GM18520 (cell line): ENCODE measurements at regions not wholly inside any gene's neighbourhood (a gene's known extent, or its start where the extent isn't known, plus 50 kb on each side); places are given as distances from the start of the nearest gene placed in this dataset.
"Not testable (repeated sequence)": the region's sequence is repeated elsewhere in the genome, so short reads cannot be mapped to it uniquely, and the experiment has no call there.

ENCODE experiments used
- ATAC-seq: cut with Tn5 transposase; IDR thresholded peaks from one replicate; pipeline ENCODE4 v1.9.1; 2021; ENCODE audit not compliant: unreplicated experiment

- no peak for ATAC-seq
Observed at GRCh38 chr2:128606837-128607236, 288.2 kb upstream of the HS6ST1 start.

- no peak for ATAC-seq
Observed at GRCh38 chr2:128607440-128607839, 288.8 kb upstream of the HS6ST1 start.

DNA sequence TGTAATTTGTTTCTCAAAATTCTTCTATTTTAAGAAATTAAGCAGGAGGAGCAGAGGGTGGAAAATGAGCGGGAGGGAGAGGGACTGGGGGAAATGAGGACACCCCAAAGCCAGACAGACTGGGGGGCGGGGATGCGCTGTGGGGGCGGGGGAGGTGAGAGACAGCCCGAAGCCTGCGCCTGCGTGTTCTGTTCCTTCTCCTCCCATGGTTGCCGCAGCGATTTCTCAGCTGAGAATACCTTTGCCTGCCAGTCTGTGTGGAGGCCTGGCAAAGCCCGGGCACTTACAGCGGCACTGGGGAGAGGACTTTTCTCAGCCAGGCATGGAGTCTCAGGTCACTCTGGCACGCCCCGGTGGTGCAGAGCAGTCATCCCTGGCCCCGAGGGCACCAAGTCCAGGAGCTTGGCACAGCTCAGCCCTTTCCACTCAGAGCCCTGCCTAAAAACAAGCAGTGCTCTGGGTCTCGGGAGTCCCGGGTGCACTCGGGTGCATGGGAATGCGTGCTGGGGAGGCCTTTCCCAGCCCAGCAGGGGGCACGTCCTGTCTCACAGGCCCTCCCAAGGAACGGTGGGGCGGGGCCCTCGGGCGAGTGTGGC is 289.3 kb upstream of the HS6ST1 start:
- no peak for ATAC-seq

GRCh38 chr2:128608921-128609880 is 290.5 kb upstream of the HS6ST1 start:
- ATAC-seq, result no peak

- ATAC-seq, result no peak
Observed at GRCh38 chr2:128610496-128610895, 291.8 kb upstream of the HS6ST1 start.

- no peak for ATAC-seq
Observed at GRCh38 chr2:128611421-128612320, 293.0 kb upstream of the HS6ST1 start.

- ATAC-seq, result no peak
Observed at GRCh38 chr2:128612628-128613027, 294.0 kb upstream of the HS6ST1 start.

GRCh38 chr2:128613351-128613750 is 294.7 kb upstream of the HS6ST1 start:
- ATAC-seq, result no peak

- ATAC-seq, result no peak
Observed at GRCh38 chr2:128613876-128614275, 295.2 kb upstream of the HS6ST1 start.

- not testable (repeated sequence) for ATAC-seq
Observed at GRCh38 chr2:128614907-128615306, 296.2 kb upstream of the HS6ST1 start.

DNA sequence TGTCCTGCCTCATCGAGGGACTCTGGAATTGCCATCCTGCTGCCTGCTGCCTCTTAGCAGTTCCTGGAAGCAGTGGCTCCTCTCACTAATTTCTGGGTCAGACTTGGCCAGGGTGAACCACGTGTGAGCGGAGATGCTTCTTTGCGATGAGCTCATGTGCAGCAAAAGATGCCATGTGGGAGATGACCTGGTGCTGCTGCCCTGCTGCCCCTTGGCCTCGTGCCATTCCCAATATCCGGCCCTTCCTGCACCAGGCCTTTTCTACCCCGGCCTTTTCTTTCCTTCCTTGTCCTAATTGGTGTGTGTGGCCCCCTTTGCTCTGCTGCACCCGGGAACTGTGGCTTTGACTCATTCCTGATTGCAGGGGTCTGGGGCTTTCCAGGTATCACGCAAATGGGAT is 296.9 kb upstream of the HS6ST1 start:
- ATAC-seq, result no peak

- ATAC-seq, result no peak
Observed at GRCh38 chr2:128617029-128617590, 298.4 kb upstream of the HS6ST1 start.

DNA sequence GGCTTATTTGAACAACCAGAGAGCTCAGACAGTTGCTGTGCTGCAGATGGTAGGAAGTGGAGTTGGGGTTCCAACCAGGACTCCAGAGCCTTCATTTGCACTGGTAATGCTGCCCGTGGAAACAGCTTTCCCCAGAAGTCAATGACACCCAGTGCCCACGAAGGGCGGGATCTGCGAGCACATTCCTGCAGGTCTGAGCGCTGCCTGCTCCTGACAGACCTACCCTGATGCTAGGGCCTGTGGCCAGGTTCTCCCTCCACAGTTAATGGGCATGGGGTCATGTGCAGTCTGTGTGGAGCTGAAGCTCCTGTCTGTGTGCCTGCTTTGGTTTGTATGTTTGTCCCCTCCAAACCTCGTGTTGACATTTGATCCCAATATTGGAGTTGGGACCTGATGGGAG is 299.0 kb upstream of the HS6ST1 start:
- ATAC-seq, result no peak

- ATAC-seq, result no peak
Observed at GRCh38 chr2:128618642-128619041, 300.0 kb upstream of the HS6ST1 start.

GRCh38 chr2:128619471-128620325 is 301.0 kb upstream of the HS6ST1 start:
- no peak for ATAC-seq

DNA sequence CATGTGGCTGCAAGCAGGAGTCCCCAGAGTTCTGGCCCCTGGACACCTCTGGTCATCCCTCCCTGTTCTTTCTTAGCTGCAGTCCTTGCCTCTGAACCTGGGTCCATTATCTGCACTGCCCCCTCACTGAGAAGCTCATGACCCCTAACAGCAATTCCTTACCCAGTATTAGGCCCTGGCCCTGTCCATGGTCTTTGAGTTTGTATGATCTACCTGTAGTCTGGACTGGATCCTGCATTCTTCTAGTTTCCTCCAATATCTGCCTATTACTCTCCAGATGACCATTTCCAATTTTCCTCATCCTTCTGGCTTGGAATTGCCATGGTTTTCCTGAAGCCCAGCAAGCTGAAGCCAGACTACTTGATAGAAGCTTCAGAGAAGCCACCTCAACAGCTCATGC is 302.4 kb upstream of the HS6ST1 start:
- no peak for ATAC-seq

DNA sequence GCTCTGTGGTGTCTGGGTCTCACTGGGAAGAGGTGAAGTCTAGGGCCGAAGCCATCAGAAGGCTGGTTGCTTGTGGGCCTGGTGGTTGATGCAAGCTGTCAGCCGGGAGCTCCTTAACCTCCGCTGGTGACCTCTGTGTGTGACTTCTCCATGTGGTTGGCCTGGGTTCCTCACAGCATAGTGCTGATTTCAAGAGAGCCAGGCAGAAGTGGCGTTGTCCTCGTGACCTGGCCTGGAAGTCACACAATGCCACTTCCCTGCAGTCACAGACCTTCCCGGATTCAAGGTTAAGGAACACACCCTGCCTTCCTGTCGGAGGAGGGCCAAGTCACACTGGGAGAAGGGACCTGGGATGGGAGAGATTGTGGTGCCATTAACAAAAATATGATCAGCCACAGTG is 303.7 kb upstream of the HS6ST1 start:
- no peak for ATAC-seq

GRCh38 chr2:128622955-128623620 is 304.4 kb upstream of the HS6ST1 start:
- ATAC-seq, result no peak
